SW480 (cell line): ENCODE measurements at regions not wholly inside any gene's neighbourhood (a gene's known extent, or its start where the extent isn't known, plus 50 kb on each side); places are given as distances from the start of the nearest gene placed in this dataset.

Source experiments
- DNase-seq: peaks from one replicate; pipeline ENCODE4 v3.0.0-alpha.2; 2016; ENCODE audit warnings: low spot score

DNA sequence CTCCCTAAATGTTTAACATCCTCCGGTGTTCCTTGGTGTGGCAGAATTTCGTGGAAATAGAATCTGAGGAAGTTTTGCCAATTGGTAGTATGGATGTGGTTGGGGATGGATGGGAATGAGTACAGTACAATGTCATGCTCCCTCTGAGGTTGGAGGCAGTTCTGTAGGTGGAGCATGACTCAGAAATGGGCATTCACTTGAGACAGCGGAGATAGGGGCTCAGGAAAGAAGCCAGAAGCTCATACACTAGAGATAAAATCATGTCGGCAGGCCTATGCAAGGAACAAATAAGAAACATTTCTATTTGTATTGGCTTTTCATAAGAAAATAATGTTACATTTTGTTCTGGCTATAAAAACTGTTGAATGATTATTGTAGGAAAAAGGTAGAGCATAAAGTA is 196.0 kb downstream of the URB2 start:
- DNase-seq: no peak

DNA sequence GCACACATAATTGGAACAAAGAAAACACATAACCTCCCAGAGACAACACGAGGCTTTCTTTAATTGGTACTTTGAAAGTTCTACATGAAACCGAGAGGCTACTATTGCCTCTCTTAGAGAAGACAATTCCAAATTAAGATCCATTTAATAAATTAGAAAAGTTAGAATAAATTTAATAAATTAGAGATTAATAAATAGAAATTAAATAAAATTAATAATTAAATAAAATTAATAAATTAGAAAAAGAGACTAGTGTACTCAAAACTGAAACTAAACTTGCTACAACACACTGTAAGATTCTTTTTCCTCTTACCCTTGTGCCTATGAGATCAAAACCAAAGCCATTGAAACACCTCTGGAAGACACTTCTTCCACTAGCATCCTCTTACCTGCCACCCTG is 199.0 kb downstream of the URB2 start:
- no peak for DNase-seq

GRCh38 chr1:229828461-229828860 is 202.4 kb downstream of the URB2 start:
- DNase-seq: no peak

DNA sequence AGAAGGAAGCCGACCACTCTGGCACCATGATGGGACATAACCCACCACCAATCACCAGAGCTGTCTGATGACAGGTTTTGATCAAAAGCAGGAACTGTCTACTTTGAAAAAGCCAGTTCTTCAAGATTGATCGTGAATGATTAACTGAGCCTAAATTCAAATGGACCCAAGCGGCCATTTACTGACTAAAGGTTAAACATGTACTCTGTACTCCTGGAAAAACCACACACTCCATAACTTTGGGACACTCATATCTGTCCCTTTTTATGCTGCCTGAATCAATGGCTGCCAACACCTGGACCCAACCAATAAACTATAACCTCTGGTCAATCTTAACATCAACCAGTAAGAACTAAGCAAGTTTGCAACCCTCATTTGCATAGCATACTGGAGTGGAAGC is 206.6 kb downstream of the URB2 start:
- no peak for DNase-seq

- no peak for DNase-seq
Measured at GRCh38 chr1:229834230-229834629, 208.2 kb downstream of the URB2 start.

DNA sequence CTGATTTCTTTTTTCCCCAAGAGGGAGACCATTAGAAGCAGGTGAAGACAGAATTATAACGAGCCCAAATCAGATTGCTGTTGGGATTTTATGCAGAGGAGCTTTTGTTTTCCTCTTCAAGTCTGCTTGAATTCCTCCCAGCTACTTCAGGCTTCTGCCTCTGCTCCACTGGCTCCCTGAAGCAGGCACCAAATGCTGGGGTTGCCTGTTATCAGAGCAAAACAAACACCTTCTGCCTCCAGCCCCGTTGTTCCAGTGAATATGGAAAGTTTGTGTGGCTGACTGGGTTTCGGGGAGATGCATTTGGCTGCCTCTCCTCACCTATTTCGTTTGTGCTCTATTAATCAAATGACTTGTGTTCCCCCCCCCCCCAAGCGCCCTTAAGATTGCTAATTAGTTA is 209.2 kb downstream of the URB2 start:
- no peak for DNase-seq

GRCh38 chr1:229836324-229836723 is 210.3 kb downstream of the URB2 start:
- no peak for DNase-seq

DNA sequence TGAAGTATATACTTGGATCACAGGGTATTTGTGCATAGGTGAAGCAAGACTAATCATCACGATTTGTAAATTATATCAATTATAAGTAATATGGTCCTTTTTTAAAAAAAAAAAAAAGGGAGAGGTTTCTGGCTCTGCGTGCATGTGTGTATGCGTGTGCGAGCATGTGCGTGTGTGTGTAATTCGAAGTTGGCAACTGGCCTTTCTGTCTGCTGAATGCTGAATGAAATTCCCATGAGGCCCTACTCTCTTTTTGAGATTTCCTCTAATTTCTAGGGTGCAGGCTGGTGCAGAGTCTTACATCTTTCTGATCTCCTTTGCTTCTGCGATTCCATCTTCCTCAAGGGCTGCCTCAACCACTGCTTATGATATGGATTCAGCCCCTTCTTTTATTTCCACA is 212.2 kb downstream of the URB2 start:
- DNase-seq: no peak

- no peak for DNase-seq
Measured at GRCh38 chr1:229839800-229840199, 213.8 kb downstream of the URB2 start.

GRCh38 chr1:229841230-229841629 is 215.2 kb downstream of the URB2 start:
- no peak for DNase-seq

- DNase-seq: no peak
Measured at GRCh38 chr1:229842302-229843255, 216.5 kb downstream of the URB2 start.

- peak; percentile 64 for DNase-seq
Measured at GRCh38 chr1:229843627-229844238, 217.7 kb downstream of the URB2 start.

DNA sequence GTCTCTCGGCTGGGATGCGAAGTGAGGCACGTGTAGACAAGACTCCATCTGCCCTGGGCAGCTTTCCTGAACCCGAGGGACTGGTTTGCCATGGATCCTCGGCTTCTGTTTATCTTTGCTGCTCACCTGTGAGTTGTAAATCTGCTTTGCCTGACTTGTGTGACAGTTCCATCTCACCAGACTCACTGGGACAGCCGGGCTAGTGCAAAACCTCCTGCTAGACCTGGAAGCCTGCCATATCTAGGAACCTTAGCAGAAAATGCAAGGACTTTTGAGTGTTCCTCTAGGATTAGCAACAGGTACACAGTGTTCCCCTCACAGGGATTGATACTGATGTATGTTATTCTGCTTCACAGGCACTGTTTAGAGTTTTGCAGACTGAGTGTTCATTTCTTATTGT is 218.6 kb downstream of the URB2 start:
- DNase-seq: no peak

- no peak for DNase-seq
Measured at GRCh38 chr1:229845410-229846138, 219.5 kb downstream of the URB2 start.

- DNase-seq: no peak
Measured at GRCh38 chr1:229846351-229846750, 220.3 kb downstream of the URB2 start.

DNA sequence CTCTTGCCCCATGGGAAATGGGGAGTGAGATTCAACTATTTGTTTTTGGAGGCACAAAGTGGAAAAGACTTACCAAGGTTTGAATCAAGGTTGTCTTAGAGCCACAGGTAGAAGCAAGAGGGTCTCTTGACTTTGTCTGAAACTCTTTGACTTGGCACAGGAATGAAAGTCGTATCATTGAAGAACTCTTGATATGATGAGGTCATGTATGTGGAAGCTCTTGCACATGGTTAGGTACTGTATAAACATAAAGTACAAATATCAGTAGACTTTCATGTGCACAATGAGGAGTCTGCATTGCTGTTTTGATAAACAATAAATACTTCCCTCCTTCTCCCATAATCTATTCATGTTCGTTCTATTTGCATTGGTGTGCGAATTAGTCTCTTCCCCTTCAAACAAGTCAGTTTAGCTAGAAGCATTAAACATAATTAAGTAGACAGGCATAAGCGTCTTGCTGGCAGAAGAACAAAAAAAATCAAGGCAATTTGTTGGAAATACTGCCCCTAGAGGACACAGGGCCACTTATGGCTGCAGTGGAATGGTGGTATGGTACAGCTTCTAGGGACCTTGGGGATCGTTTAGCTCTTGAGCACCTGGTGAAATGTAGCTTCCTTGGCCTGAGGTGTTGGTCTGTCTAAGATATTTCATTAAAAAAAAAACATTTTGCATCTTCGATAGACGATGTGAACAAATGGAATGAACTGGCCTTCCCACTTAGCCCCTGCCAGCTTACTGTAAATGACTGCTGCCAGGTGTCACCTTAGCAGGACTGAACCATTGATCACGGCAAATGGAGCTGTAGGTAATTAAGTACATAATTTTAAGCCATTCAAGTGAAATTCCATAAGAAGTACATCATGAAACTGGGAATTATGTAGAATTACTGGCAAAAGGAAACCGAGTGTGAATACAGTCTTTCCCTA is 218.0 kb upstream of the GALNT2 start:
- DNase-seq: peak; percentile 32

DNA sequence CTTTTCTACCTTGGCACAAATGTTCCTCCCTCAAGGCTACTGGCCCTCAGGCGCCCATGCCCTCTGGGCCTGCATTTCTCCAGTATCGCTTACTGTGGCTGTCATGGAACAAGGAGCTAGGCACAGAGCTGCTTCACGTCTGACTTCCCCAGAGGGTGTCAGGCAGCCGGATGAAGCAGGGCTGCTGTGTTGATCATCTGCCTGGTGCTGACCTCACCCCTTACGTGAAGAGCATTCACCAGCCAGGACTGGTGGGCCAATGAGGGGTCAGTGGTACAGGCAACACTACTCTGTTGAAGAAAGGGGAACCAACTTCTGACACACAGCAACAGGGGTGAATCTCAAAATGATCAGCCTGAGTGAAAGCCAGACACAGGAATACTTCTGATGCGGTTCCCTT is 215.5 kb upstream of the GALNT2 start:
- no peak for DNase-seq

- DNase-seq: no peak
Measured at GRCh38 chr1:229853751-229854150, 213.3 kb upstream of the GALNT2 start.

DNA sequence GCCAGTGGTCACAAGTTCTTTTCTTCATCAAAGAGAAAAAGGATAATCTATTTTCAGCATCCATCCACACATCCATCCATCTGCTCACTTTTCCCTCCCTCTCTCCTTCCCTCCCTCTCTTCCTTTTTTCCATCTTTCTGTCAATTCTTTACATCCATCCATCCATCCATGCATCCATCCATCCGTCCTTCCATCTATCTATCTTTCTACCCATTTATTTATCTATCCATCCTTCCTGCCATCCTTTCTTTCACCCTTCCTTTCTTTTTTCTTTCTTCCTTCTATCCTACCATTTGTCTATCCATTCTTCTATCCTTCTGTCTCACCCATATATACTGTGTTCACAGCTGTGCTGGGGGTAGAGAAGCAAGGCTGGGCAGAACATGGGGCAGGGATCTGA is 212.4 kb upstream of the GALNT2 start:
- DNase-seq: no peak

DNA sequence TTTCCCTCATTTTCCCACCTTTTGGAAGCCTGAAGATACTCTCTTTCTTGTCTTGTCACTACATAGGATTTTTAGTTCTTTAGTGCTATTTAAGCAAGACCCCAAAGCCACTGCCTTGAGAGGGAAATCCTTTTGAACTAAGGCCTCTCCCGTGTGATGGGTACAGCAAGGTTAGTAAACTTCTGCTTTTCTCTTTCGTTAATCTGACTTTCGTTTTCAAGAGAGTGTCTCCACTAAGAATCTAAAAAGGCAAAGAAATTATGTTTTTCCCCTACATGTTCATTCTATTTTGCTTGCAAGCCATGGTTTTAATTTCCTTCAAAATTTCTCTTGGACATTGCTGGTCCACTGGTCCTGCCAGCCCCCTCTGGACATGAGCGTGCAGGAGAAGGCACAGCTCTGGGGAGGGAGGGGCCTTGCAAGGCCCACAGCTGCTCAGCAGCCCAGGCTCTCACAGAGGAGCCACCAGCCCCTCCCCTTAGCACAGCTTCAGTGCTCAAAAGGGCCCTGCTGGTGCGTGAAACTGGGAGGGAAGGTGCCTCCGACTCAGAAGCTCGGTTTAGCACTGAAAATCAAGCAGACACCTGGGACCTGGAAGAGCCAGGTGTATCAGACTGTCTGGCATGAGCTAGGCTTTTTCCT is 210.9 kb upstream of the GALNT2 start:
- no peak for DNase-seq

GRCh38 chr1:229857585-229857984 is 209.5 kb upstream of the GALNT2 start:
- DNase-seq: no peak
